ENCODE measurements at regions not wholly inside any gene's neighbourhood (a gene's known extent, or its start where the extent isn't known, plus 50 kb on each side); places are given as distances from the start of the nearest gene placed in this dataset.
"Not testable (repeated sequence)": the region's sequence is repeated elsewhere in the genome, so short reads cannot be mapped to it uniquely, and the experiment has no call there.

DNA sequence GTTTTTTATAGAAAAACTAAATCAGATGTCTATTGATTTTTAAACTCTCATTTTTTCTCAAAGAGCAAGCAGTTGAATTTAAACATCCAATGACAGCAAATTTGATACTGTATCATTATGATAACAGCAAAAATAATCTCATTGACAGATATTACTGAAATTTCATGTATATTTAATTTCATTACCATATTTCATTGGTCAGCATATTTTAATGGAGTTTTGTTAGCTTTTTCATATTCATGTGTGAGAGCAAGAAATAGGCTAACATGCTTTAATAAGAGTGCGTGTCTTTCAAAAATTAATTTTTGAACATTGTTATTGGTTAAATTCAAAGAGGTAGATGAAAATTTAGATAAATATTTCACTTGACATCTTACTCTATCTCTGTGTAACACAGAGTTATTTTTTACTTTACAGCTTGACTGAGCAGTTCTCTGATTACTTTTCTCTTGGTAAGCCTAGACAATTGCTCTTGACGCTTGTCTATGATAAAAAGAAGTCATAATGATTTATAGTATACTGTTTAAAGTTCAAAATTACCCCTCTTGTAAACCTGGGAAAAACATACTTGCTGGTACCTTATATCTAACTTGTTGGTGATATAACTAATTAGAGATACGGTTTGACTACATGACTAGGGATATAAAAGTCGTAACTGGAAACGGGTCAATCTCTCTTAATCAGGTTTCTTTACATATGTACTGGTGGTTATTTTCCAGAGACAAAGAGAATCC lies 732.3 kb upstream of the NCAM2 start:
- no peak for DNase-seq (ENCODE audit: low read depth)

- no peak for DNase-seq (ENCODE audit: low read depth)
Measured at GRCh38 chr21:20266441-20266710, 731.8 kb upstream of the NCAM2 start.

- DNase-seq (ENCODE audit: low read depth), result no peak
Measured at GRCh38 chr21:20270365-20271055, 727.7 kb upstream of the NCAM2 start.

- DNase-seq (ENCODE audit: low read depth), result no peak
Measured at GRCh38 chr21:20272791-20273362, 725.3 kb upstream of the NCAM2 start.

DNA sequence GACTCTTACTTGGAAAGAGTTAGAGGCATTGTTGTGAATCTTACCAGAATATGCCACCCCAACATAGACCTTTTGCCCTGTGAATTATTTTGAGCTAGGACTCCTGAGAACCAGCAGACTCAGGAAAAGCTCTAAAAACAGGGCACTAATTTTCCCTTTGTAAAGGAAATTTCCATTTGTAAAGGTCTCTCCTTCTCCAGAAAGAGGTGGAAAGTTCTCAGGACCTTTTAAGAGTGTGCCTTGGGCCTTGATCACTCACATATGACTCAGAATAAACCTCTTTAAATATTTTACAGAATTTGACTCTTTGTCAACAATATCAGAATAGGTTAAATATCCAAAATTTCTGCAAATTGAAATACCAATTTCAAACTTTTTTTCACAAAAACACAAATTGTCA lies 721.8 kb upstream of the NCAM2 start:
- DNase-seq (ENCODE audit: low read depth), result no peak

DNA sequence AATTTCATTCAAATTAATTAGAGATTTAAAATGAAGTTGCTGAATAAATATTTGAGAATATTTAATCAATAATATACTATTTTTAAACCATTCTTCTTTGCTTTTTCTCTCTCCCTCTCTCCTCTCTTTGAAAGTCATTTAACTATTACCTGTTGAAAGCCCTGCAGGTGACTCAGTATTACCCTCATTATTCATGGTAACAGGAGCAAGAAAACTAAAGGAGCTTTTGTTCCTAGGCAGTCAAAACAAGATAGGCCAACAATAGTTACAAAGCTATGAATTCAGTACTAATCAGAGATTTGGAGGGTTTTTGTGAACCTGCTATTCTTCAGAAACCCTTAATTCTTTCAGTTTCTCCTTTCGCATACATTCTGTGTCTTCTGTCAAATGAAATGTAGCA lies 721.3 kb upstream of the NCAM2 start:
- DNase-seq (ENCODE audit: low read depth), result no peak

DNA sequence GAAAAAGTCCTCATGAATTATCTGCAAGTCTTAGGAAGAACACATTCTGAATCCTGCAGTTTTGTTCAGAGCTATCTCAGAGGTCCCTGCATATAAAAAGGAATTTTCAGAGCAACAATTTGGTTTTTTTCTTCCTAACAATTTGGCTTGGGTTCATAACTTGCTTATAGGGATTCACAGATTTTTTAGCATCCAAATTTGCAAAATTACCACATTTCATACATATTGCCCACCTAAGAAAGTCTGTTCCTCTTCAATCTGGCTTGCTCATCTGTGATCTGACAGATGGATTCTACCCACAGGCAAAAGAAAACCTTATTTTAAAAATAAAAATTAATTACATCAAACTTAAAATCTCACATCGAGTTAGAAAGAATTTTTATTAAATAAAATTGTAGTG lies 714.4 kb upstream of the NCAM2 start:
- no peak for DNase-seq (ENCODE audit: low read depth)

DNA sequence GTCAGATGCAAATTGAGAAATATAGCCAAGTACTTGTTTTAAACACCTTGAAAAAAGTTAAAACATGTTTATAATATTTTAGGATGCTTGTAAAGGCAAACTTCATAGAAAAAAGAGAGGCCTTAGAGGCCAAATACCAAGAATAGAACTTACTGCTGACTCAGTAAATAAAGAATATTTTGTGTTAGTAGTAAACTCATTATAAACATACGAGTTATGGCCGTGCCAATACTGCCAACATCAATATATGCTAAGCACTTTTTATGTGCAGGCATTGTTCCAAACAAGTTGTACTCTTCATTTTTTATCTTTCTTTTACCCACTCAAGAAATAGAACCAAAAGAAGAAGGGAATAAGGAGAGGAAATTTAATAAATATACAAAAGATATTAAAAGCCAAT lies 705.9 kb upstream of the NCAM2 start:
- DNase-seq (ENCODE audit: low read depth), result no peak

DNA sequence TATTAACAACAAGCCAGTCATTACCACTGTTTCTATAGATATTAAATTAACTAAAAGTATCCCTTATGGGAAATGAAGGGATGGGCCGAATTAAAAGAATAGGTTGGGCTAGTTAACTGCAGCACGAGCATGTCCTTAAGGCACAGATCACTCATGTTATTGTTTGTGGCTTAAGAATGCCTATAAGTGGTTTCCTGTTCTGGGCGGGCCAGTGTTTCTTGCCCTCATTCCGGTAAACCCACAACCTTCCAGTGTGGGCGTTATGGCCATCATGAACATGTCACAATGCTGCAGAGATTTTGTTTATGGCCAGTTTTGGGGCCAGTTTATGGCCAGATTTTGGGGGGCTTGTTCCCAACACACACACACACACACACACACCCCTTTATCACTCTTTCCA lies 705.4 kb upstream of the NCAM2 start:
- not testable (repeated sequence) for DNase-seq (ENCODE audit: low read depth)

DNA sequence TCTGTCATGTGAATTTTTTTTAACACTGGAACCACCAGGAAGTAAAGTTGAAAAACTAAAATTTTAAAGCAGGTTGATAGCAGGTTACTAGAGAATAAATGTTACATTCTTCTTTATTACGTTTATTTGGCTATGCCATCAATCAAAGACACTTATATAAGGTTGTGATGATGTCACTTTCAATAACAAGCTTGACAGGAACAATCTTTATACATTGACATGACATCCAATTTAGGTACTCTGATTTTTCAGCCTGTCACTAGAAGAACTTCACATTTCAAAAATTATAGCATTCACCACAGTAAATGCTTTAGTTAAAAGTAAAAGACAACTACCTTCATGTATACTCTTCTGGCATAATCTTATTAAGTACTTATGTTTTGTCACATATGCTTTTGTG lies 696.8 kb upstream of the NCAM2 start:
- DNase-seq (ENCODE audit: low read depth), result no peak

- no peak for DNase-seq (ENCODE audit: low read depth)
Measured at GRCh38 chr21:20302084-20302483, 696.1 kb upstream of the NCAM2 start.

DNA sequence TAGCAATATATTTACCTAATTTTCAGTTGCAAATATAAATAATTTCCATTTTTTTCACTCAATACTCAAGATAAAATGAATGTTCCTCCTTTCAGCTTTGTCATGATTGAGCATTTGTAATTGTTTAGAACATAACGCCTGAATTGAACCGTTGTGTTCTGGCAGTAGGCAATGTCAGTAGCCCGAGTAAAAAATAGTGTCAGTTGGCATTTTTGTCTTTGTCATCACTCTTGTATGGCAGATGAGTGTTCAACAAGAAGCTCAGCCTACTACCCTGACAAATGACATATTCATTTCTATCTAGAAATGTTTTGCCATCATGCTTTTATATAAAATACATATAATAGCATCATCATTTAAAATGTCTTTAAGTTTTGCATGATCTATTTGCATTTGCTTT lies 691.4 kb upstream of the NCAM2 start:
- DNase-seq (ENCODE audit: low read depth), result no peak

- DNase-seq (ENCODE audit: low read depth), result no peak
Measured at GRCh38 chr21:20308586-20309315, 689.5 kb upstream of the NCAM2 start.

DNA sequence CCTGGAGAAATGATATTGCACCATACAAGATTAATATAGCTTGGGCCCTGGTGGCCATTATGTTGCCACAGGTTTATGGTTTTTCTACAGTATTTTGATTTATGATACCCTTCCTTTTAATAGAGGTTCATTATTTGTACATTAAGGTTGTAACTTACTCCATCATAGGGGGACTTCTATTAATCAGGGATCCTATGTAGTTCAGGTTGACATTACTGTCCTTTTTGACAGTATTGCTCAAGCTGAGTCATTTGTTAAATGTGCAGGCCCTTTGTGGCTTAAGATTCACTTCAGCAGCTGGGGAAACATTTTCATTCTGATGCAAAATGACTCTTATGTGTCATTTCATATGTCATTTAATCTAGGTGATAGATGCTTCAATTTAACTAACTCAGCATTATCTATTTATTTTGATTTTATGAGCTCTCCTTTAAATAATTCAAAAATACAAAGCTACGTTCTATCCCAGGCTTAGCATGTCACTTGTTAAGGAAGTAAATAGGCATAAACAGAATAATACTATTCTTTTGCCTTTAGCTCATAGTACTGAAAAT lies 686.9 kb upstream of the NCAM2 start:
- DNase-seq (ENCODE audit: low read depth), result no peak

GRCh38 chr21:20313013-20313412 lies 685.2 kb upstream of the NCAM2 start:
- no peak for DNase-seq (ENCODE audit: low read depth)

GRCh38 chr21:20315042-20315441 lies 683.2 kb upstream of the NCAM2 start:
- no peak for DNase-seq (ENCODE audit: low read depth)

DNA sequence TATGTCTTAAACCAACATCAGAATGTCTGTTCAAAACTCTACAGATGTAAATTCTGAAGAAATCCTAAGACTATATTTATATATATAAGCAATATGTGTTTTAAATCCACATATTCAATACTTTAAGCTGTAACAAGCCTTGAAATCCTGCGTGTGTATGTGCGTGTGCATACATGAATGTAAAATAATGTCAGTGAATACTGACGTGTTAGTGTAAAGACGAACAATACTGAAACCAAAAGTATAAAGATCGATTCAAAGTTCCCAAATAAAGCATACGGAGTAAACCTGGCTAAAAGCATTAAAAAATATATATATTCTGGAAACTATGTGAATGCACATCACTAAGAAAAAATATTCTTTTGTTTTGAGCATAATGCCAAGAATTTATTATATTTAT lies 668.6 kb upstream of the NCAM2 start:
- no peak for DNase-seq (ENCODE audit: low read depth)

GRCh38 chr21:20330652-20331051 lies 667.6 kb upstream of the NCAM2 start:
- DNase-seq (ENCODE audit: low read depth), result no peak

- DNase-seq (ENCODE audit: low read depth), result no peak
Measured at GRCh38 chr21:20334585-20334984, 663.6 kb upstream of the NCAM2 start.

GRCh38 chr21:20341431-20341830 lies 656.8 kb upstream of the NCAM2 start:
- no peak for DNase-seq (ENCODE audit: low read depth)

- DNase-seq (ENCODE audit: low read depth), result no peak
Measured at GRCh38 chr21:20343186-20343585, 655.0 kb upstream of the NCAM2 start.

- DNase-seq (ENCODE audit: low read depth), result no peak
Measured at GRCh38 chr21:20351138-20351537, 647.1 kb upstream of the NCAM2 start.

GRCh38 chr21:20353351-20353750 lies 644.9 kb upstream of the NCAM2 start:
- DNase-seq (ENCODE audit: low read depth), result no peak

Measured in iris pigment epithelial cell (primary cell).